PFSK-1 (cell line): ENCODE measurements at regions not wholly inside any gene's neighbourhood (a gene's known extent, or its start where the extent isn't known, plus 50 kb on each side); places are given as distances from the start of the nearest gene placed in this dataset.

Experiments
- FOXP2 ChIP-seq: optimal IDR thresholded peaks from 2 replicates; pipeline ENCODE3; 2011; ENCODE audit warnings: borderline replicate concordance, control low read depth, inconsistent platforms; ENCODE audit not compliant: insufficient read depth; ENCODE audit errors: extremely low read length, extremely low read depth
- POLR2AphosphoS5 ChIP-seq: IDR thresholded peaks from 2 replicates; pipeline ENCODE4 v1.6.1; 2012; ENCODE audit warnings: low read depth, mild to moderate bottlenecking, control low read depth, low read length, moderate library complexity
- TAF1 ChIP-seq: IDR thresholded peaks from 2 replicates; pipeline ENCODE4 v1.6.1; 2012; ENCODE audit warnings: low read length, control low read depth, borderline replicate concordance; ENCODE audit not compliant: insufficient read depth
- TF ChIP-seq, protein P1 (sequence below), 2 experiments: IDR thresholded peaks; 2 replicates each; pipeline versions ENCODE4 v1.6.1 to v1.8.0; 2011 to 2012; ENCODE audit warnings: low read depth in 2 of 2, low read length in 2 of 2, control low read depth in 1 of 2, inconsistent platforms in 1 of 2, mild to moderate bottlenecking in 1 of 2, moderate library complexity in 1 of 2; ENCODE audit not compliant: insufficient read depth in 1 of 2

DNA sequence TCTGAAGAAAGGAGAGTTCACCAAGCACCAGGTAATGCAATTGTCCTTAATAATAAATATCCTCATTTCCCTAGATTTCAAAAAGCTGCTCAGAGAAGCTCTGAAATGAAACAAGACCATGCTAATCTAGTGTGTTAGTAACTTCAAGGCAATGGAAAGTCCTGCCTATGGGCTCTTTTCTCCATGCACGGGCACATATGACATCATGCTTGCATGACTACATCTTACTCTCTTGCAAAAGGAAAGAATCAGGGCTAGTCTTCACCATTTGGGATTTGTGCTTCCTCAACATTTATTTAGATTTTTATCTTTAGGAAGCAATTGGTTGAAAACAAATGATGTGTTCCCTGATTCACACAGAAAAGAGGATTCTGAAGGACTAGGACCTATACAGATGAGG is 204.0 kb upstream of the POU3F3 start:
- TF ChIP-seq POLR2AphosphoS5: no peak
- TF ChIP-seq, protein P1, sequence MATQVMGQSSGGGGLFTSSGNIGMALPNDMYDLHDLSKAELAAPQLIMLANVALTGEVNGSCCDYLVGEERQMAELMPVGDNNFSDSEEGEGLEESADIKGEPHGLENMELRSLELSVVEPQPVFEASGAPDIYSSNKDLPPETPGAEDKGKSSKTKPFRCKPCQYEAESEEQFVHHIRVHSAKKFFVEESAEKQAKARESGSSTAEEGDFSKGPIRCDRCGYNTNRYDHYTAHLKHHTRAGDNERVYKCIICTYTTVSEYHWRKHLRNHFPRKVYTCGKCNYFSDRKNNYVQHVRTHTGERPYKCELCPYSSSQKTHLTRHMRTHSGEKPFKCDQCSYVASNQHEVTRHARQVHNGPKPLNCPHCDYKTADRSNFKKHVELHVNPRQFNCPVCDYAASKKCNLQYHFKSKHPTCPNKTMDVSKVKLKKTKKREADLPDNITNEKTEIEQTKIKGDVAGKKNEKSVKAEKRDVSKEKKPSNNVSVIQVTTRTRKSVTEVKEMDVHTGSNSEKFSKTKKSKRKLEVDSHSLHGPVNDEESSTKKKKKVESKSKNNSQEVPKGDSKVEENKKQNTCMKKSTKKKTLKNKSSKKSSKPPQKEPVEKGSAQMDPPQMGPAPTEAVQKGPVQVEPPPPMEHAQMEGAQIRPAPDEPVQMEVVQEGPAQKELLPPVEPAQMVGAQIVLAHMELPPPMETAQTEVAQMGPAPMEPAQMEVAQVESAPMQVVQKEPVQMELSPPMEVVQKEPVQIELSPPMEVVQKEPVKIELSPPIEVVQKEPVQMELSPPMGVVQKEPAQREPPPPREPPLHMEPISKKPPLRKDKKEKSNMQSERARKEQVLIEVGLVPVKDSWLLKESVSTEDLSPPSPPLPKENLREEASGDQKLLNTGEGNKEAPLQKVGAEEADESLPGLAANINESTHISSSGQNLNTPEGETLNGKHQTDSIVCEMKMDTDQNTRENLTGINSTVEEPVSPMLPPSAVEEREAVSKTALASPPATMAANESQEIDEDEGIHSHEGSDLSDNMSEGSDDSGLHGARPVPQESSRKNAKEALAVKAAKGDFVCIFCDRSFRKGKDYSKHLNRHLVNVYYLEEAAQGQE (IDR thresholded peaks at IDR 0.05; ENCODE audit: insufficient read depth in 1 of 2, low read depth in 2 of 2, low read length in 2 of 2): no peak
- TF ChIP-seq TAF1: no peak
- TF ChIP-seq FOXP2: no peak
